Cerebellar cortex (tissue), 1 donor: ENCODE measurements at regions not wholly inside any gene's neighbourhood (a gene's known extent, or its start where the extent isn't known, plus 50 kb on each side); places are given as distances from the start of the nearest gene placed in this dataset.

Source experiments
- DNase-seq: peaks from one replicate; pipeline ENCODE4 v3.0.0-alpha.2; 2015; ENCODE audit warnings: low spot score

- no peak for DNase-seq
These were observed 154.3 kb upstream of the IQSEC1 start for GRCh38 chr3:13227315-13228165.

GRCh38 chr3:13224967-13225366 is 151.7 kb upstream of the IQSEC1 start:
- DNase-seq = no peak

- DNase-seq = no peak
These were observed 150.5 kb upstream of the IQSEC1 start for GRCh38 chr3:13223574-13224237.

- no peak for DNase-seq
These were observed 149.8 kb upstream of the IQSEC1 start for GRCh38 chr3:13222891-13223573.

- DNase-seq = no peak
These were observed 148.9 kb upstream of the IQSEC1 start for GRCh38 chr3:13222131-13222530.

GRCh38 chr3:13221491-13222061 is 148.3 kb upstream of the IQSEC1 start:
- DNase-seq = no peak

GRCh38 chr3:13220991-13221390 is 147.8 kb upstream of the IQSEC1 start:
- DNase-seq = no peak

GRCh38 chr3:13219902-13220296 is 146.7 kb upstream of the IQSEC1 start:
- DNase-seq = no peak

- peak; percentile 36 for DNase-seq
These were observed 146.1 kb upstream of the IQSEC1 start for GRCh38 chr3:13219077-13219901.

GRCh38 chr3:13218541-13218908 is 145.3 kb upstream of the IQSEC1 start:
- no peak for DNase-seq

GRCh38 chr3:13217736-13218540 is 144.7 kb upstream of the IQSEC1 start:
- no peak for DNase-seq

- DNase-seq = no peak
These were observed 144.0 kb upstream of the IQSEC1 start for GRCh38 chr3:13217253-13217652.

GRCh38 chr3:13215940-13216546 is 142.8 kb upstream of the IQSEC1 start:
- no peak for DNase-seq

GRCh38 chr3:13214847-13215472 is 141.7 kb upstream of the IQSEC1 start:
- peak; percentile 86 for DNase-seq

GRCh38 chr3:13213911-13214846 is 140.9 kb upstream of the IQSEC1 start:
- no peak for DNase-seq

GRCh38 chr3:13213490-13213889 is 140.3 kb upstream of the IQSEC1 start:
- no peak for DNase-seq

GRCh38 chr3:13211605-13212210 is 138.5 kb upstream of the IQSEC1 start:
- DNase-seq = no peak

GRCh38 chr3:13210221-13210975 is 137.2 kb upstream of the IQSEC1 start:
- DNase-seq = no peak
